ENCODE measurements at regions not wholly inside any gene's neighbourhood (a gene's known extent, or its start where the extent isn't known, plus 50 kb on each side); places are given as distances from the start of the nearest gene placed in this dataset.

DNA sequence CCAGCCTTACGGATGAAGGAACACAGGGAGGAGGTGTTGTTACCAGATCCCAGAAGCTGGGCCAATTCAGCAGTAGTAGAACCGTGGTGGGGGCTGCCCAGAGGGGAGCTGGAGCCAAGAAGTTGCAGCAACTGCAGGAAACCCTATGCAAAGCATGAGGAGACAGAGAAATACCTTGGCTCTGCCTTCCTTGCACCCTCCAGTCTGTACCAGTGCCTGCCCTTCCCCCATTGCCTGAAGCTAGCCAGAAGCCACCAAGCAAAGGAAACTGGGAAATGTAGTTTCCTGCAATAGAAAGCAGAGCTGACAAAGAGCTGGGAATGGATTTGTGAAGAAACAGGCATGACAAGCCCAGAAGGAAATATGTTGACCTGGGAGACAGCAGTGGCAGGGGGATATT is 108.7 kb upstream of the FUNDC1 start:
- 32% methylated on average over 2 of the region's 2 CpGs for WGBS (ENCODE audit: low lambda C conversion rate, missing lambda C conversion rate)
- Histone ChIP-seq H3K9me2 (replicated peaks; ENCODE audit: insufficient read depth) (no peaks in the 10 kb centered on the region), H2AFZ (no peak overlapping the region), H3K27ac (no peak overlapping the region), H3K27me3 (no peaks in the 10 kb centered on the region), H3K4me2 (no peak overlapping the region), H3K9me3 (ENCODE audit: low read depth) (no peaks in the 10 kb centered on the region), H3K4me1 (ENCODE audit: insufficient read depth) (no peaks in the 10 kb centered on the region), H4K20me1 (ENCODE audit: insufficient read depth, poor library complexity, severe bottlenecking) (no peaks in the 10 kb centered on the region), H3K79me2 (no peaks in the 10 kb centered on the region), H3K36me3 (replicated peaks; ENCODE audit: insufficient read depth, low read depth) (no peaks in the 10 kb centered on the region), H3K4me3 (no peak overlapping the region)
- TF ChIP-seq EZH2 (IDR thresholded peaks at IDR 0.05; ENCODE audit: borderline replicate concordance) (no peak), EZH2phosphoT487 (IDR thresholded peaks at IDR 0.05; ENCODE audit: low read depth, severe bottlenecking, unreplicated experiment) (no peak)
- TF ChIP-seq, protein P1, sequence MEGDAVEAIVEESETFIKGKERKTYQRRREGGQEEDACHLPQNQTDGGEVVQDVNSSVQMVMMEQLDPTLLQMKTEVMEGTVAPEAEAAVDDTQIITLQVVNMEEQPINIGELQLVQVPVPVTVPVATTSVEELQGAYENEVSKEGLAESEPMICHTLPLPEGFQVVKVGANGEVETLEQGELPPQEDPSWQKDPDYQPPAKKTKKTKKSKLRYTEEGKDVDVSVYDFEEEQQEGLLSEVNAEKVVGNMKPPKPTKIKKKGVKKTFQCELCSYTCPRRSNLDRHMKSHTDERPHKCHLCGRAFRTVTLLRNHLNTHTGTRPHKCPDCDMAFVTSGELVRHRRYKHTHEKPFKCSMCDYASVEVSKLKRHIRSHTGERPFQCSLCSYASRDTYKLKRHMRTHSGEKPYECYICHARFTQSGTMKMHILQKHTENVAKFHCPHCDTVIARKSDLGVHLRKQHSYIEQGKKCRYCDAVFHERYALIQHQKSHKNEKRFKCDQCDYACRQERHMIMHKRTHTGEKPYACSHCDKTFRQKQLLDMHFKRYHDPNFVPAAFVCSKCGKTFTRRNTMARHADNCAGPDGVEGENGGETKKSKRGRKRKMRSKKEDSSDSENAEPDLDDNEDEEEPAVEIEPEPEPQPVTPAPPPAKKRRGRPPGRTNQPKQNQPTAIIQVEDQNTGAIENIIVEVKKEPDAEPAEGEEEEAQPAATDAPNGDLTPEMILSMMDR (IDR thresholded peaks at IDR 0.05; ENCODE audit: poor library complexity) = no peak
- DNase-seq (ENCODE audit: low spot score) = no peak

DNA sequence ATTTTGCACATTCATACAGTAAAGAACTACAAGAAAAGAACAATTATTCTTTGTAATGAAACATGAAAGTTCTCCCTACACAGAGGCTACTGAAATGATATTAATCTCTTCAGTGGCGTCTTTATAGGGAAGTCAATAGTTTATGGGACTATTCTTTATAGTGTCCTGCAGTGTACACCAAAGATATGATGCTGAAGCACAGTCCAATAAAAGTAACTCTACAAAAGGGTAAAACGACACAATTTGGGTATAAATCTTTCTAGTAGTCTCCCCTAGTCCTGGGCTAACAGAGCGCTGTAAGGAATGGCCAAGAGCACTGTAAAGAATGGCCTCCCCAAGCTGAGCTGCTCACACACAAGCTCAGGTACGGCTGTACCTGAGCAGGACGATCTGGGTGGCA is 101.1 kb upstream of the FUNDC1 start:
- 65% methylated on average over 5 of the region's 5 CpGs for WGBS (ENCODE audit: low lambda C conversion rate, missing lambda C conversion rate)
- Histone ChIP-seq H3K27ac (no peak overlapping the region), H3K27me3 (no peaks in the 10 kb centered on the region), H2AFZ (no peak overlapping the region), H3K4me2 (no peak overlapping the region), H3K4me3 (no peak overlapping the region), H3K79me2 (no peaks in the 10 kb centered on the region), H3K4me1 (ENCODE audit: insufficient read depth) (no peaks in the 10 kb centered on the region), H3K36me3 (replicated peaks; ENCODE audit: insufficient read depth, low read depth) (no peaks in the 10 kb centered on the region), H3K9me2 (replicated peaks; ENCODE audit: insufficient read depth) (no peaks in the 10 kb centered on the region), H4K20me1 (ENCODE audit: insufficient read depth, poor library complexity, severe bottlenecking) (no peaks in the 10 kb centered on the region), H3K9me3 (ENCODE audit: low read depth) (no peaks in the 10 kb centered on the region)
- TF ChIP-seq EZH2phosphoT487 (IDR thresholded peaks at IDR 0.05; ENCODE audit: low read depth, severe bottlenecking, unreplicated experiment) (no peak), EZH2 (IDR thresholded peaks at IDR 0.05; ENCODE audit: borderline replicate concordance) (no peak)
- TF ChIP-seq, protein P1 (IDR thresholded peaks at IDR 0.05; ENCODE audit: poor library complexity) = no peak
- no peak for DNase-seq (ENCODE audit: low spot score)

DNA sequence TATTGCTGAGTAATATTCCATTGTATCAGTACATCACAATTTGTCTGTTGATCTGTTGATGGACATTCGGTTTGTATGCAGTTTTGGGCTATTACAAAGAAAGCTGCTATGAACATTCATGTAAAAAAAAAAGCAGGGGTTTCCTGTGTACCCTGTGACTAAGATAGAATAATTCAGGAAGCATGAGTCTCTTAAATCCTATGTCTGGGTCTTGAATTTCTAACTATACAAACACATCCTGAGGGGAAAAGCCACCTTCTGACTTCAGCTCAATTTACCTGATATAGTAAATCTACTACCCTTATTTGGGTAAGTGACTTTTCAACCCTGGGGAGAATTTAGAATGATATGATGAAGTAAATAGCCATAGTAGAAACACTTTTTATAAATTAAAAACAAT is 94.6 kb upstream of the FUNDC1 start:
- WGBS (ENCODE audit: low lambda C conversion rate, missing lambda C conversion rate) = 58% methylated on average over 1 of the region's 1 CpG
- H3K27me3 ChIP-seq = no peaks in the 10 kb centered on the region
- no peaks in the 10 kb centered on the region for H3K36me3 ChIP-seq (replicated peaks; ENCODE audit: insufficient read depth, low read depth)
- no peak overlapping the region for H3K4me3 ChIP-seq
- H3K27ac ChIP-seq = no peak overlapping the region
- no peak overlapping the region for H3K4me2 ChIP-seq
- TF ChIP-seq, protein P1 (IDR thresholded peaks at IDR 0.05; ENCODE audit: poor library complexity) = no peak
- TF ChIP-seq EZH2phosphoT487 (IDR thresholded peaks at IDR 0.05; ENCODE audit: low read depth, severe bottlenecking, unreplicated experiment) (no peak), EZH2 (IDR thresholded peaks at IDR 0.05; ENCODE audit: borderline replicate concordance) (no peak)
- DNase-seq (ENCODE audit: low spot score) = no peak
- no peaks in the 10 kb centered on the region for H4K20me1 ChIP-seq (ENCODE audit: insufficient read depth, poor library complexity, severe bottlenecking)
- H3K79me2 ChIP-seq = no peaks in the 10 kb centered on the region
- no peaks in the 10 kb centered on the region for H3K4me1 ChIP-seq (ENCODE audit: insufficient read depth)
- H3K9me3 ChIP-seq (ENCODE audit: low read depth) = no peaks in the 10 kb centered on the region
- H3K9me2 ChIP-seq (replicated peaks; ENCODE audit: insufficient read depth) = no peaks in the 10 kb centered on the region
- H2AFZ ChIP-seq = no peak overlapping the region

DNA sequence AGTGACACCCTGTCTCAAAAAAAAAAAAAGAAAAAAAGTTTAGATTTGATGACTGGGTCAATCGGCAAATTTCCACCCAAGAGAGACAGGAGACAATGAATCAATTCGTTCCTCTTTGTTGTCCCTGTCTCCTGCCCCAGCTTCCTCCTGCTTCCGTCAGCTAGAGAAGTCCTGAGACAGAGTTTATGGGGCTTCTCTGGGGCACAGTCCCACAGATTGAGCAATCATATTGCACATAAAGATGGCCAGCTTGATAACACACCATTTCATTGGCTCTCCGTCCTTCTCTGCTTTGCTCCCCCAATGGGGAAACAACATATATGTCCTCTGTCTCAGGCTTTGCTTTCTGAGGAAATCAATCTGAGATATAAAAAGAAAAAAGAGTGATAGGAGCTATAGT is 78.4 kb upstream of the FUNDC1 start:
- 61% methylated on average over 4 of the region's 4 CpGs for WGBS (ENCODE audit: low lambda C conversion rate, missing lambda C conversion rate)
- peak overlapping the region; percentile 62 for H3K27ac ChIP-seq
- H3K9me3 ChIP-seq (ENCODE audit: low read depth) = no peaks in the 10 kb centered on the region
- TF ChIP-seq EZH2 (IDR thresholded peaks at IDR 0.05; ENCODE audit: borderline replicate concordance) = no peak
- no peak for TF ChIP-seq EZH2phosphoT487 (IDR thresholded peaks at IDR 0.05; ENCODE audit: low read depth, severe bottlenecking, unreplicated experiment)
- no peaks in the 10 kb centered on the region for H3K4me1 ChIP-seq (ENCODE audit: insufficient read depth)
- no peaks in the 10 kb centered on the region for H3K9me2 ChIP-seq (replicated peaks; ENCODE audit: insufficient read depth)
- H3K79me2 ChIP-seq = no peaks in the 10 kb centered on the region
- H3K27me3 ChIP-seq = no peaks in the 10 kb centered on the region
- no peaks in the 10 kb centered on the region for H3K36me3 ChIP-seq (replicated peaks; ENCODE audit: insufficient read depth, low read depth)
- no peak overlapping the region for H3K4me3 ChIP-seq
- H4K20me1 ChIP-seq (ENCODE audit: insufficient read depth, poor library complexity, severe bottlenecking) = no peaks in the 10 kb centered on the region
- no peak overlapping the region for H3K4me2 ChIP-seq
- peak; percentile 40 for DNase-seq (ENCODE audit: low spot score)
- H2AFZ ChIP-seq = no peak overlapping the region

Data from hepatocyte (in vitro differentiated cells).